Activated naive CD4-positive, alpha-beta T cell treated with anti-CD3 and anti-CD28 coated beads, Interleukin-2, amount 50 U/mL, for 72 hours (primary cell): ENCODE measurements at regions not wholly inside any gene's neighbourhood (a gene's known extent, or its start where the extent isn't known, plus 50 kb on each side); places are given as distances from the start of the nearest gene placed in this dataset.
"Not testable (repeated sequence)": the region's sequence is repeated elsewhere in the genome, so short reads cannot be mapped to it uniquely, and the experiment has no call there.

Experiments used
- ATAC-seq, 2 donors: fragments of 150-1000 bp; cut with Tn5 transposase; 2 replicates each; pipeline ENCODE4 v1.10.0; 2021; ENCODE audit warnings: mild to moderate bottlenecking in 2 of 2, moderate library complexity in 2 of 2
- DNase-seq, 2 donors: peaks; one replicate each; pipeline ENCODE4 v3.0.0; 2021 to 2022; ENCODE audit warnings: low spot score in 2 of 2
- H3K27ac Mint-ChIP-seq, 2 donors: one replicate each; pipeline ENCODE4 v1.8.0; 2022; ENCODE audit warnings: mild to moderate bottlenecking in 2 of 2, mixed read lengths in 2 of 2
- H3K36me3 Mint-ChIP-seq, 2 donors: one replicate each; pipeline ENCODE4 v1.8.0; 2022; ENCODE audit warnings: mixed read lengths in 2 of 2
- H3K9me3 Mint-ChIP-seq, 2 donors: one replicate each; pipeline ENCODE4 v1.8.0; 2022; ENCODE audit warnings: mixed read lengths in 2 of 2

GRCh38 chr1:118322331-118322730 lies 137.3 kb upstream of the SPAG17 start:
- no peak overlapping the region for H3K27ac Mint-ChIP-seq
- peaks cover 10% of the 10 kb centered on the region in 2 donors for H3K9me3 Mint-ChIP-seq
- H3K36me3 Mint-ChIP-seq: no peaks in the 10 kb centered on the region
- ATAC-seq (no peak), DNase-seq (no peak)

- DNase-seq: no peak
- ATAC-seq: no peak
- Mint-ChIP-seq H3K36me3 (no peaks in the 10 kb centered on the region), H3K9me3 (peaks cover 10% of the 10 kb centered on the region in 2 donors), H3K27ac (no peak overlapping the region)
Measured at GRCh38 chr1:118321840-118322239, 136.8 kb upstream of the SPAG17 start.

GRCh38 chr1:118317842-118318614 lies 133.0 kb upstream of the SPAG17 start:
- Mint-ChIP-seq H3K9me3 (peaks cover 10% of the 10 kb centered on the region in 2 donors), H3K36me3 (no peaks in the 10 kb centered on the region), H3K27ac (no peak overlapping the region)
- ATAC-seq (no peak), DNase-seq (no peak)

- H3K27ac Mint-ChIP-seq: no peak overlapping the region
Measured at GRCh38 chr1:118306851-118307250, 121.8 kb upstream of the SPAG17 start.

GRCh38 chr1:118304722-118305359 lies 119.8 kb upstream of the SPAG17 start:
- no peak overlapping the region for H3K27ac Mint-ChIP-seq
- DNase-seq: no peak
- H3K36me3 Mint-ChIP-seq: no peaks in the 10 kb centered on the region
- H3K9me3 Mint-ChIP-seq: peaks cover 0 to 1% of the 10 kb centered on the region in 2 donors
- no peak for ATAC-seq

More at GRCh38 chr1:118306851-118307250, 121.8 kb upstream of the SPAG17 start:
- Mint-ChIP-seq H3K36me3 (no peaks in the 10 kb centered on the region), H3K9me3 (peaks cover 3% of the 10 kb centered on the region in 2 donors)
- DNase-seq: no peak
- ATAC-seq: no peak

- ATAC-seq (no peak), DNase-seq (no peak)
- Mint-ChIP-seq H3K36me3 (no peaks in the 10 kb centered on the region), H3K9me3 (peaks cover 0 to 5% of the 10 kb centered on the region in 2 donors), H3K27ac (no peak overlapping the region)
Measured at GRCh38 chr1:118303534-118303933, 118.5 kb upstream of the SPAG17 start.

- no peak for DNase-seq
- Mint-ChIP-seq H3K27ac (no peak overlapping the region), H3K9me3 (peaks cover 0 to 5% of the 10 kb centered on the region in 2 donors), H3K36me3 (no peaks in the 10 kb centered on the region)
- no peak for ATAC-seq
Measured at GRCh38 chr1:118303064-118303463, 118.0 kb upstream of the SPAG17 start.

- ATAC-seq: no peak
- no peaks in the 10 kb centered on the region for H3K36me3 Mint-ChIP-seq
- no peak for DNase-seq
- no peak overlapping the region for H3K27ac Mint-ChIP-seq
- H3K9me3 Mint-ChIP-seq: peaks cover 0 to 5% of the 10 kb centered on the region in 2 donors
Measured at GRCh38 chr1:118302145-118302544, 117.1 kb upstream of the SPAG17 start.

- Mint-ChIP-seq H3K9me3 (peaks cover 0 to 5% of the 10 kb centered on the region in 2 donors), H3K36me3 (no peaks in the 10 kb centered on the region), H3K27ac (no peak overlapping the region)
- DNase-seq (no peak), ATAC-seq (no peak)
Measured at GRCh38 chr1:118300808-118301207, 115.8 kb upstream of the SPAG17 start.

GRCh38 chr1:118298397-118298796 lies 113.4 kb upstream of the SPAG17 start:
- peaks cover 0 to 5% of the 10 kb centered on the region in 2 donors for H3K9me3 Mint-ChIP-seq
- no peak overlapping the region for H3K27ac Mint-ChIP-seq
- no peak for ATAC-seq
- DNase-seq: no peak
- no peaks in the 10 kb centered on the region for H3K36me3 Mint-ChIP-seq

- ATAC-seq (no peak), DNase-seq (no peak)
- Mint-ChIP-seq H3K36me3 (no peaks in the 10 kb centered on the region), H3K27ac (no peak overlapping the region), H3K9me3 (peaks cover 0 to 5% of the 10 kb centered on the region in 2 donors)
Measured at GRCh38 chr1:118297521-118297920, 112.5 kb upstream of the SPAG17 start.

GRCh38 chr1:118294875-118295642 lies 110.0 kb upstream of the SPAG17 start:
- Mint-ChIP-seq H3K9me3 (peaks cover 0 to 7% of the 10 kb centered on the region in 2 donors), H3K36me3 (no peaks in the 10 kb centered on the region), H3K27ac (no peak overlapping the region)
- DNase-seq (no peak), ATAC-seq (no peak)

GRCh38 chr1:118291661-118292060 lies 106.6 kb upstream of the SPAG17 start:
- peaks cover 0 to 3% of the 10 kb centered on the region in 2 donors for H3K9me3 Mint-ChIP-seq
- ATAC-seq (no peak), DNase-seq (no peak)
- H3K36me3 Mint-ChIP-seq: no peaks in the 10 kb centered on the region
- no peak overlapping the region for H3K27ac Mint-ChIP-seq

GRCh38 chr1:118290571-118290970 lies 105.5 kb upstream of the SPAG17 start:
- H3K36me3 Mint-ChIP-seq: no peaks in the 10 kb centered on the region
- peaks cover 0 to 3% of the 10 kb centered on the region in 2 donors for H3K9me3 Mint-ChIP-seq
- no peak for ATAC-seq
- no peak for DNase-seq
- no peak overlapping the region for H3K27ac Mint-ChIP-seq

GRCh38 chr1:118290046-118290445 lies 105.0 kb upstream of the SPAG17 start:
- peaks cover 0 to 3% of the 10 kb centered on the region in 2 donors for H3K9me3 Mint-ChIP-seq
- H3K27ac Mint-ChIP-seq: no peak overlapping the region
- DNase-seq (no peak), ATAC-seq (no peak)
- H3K36me3 Mint-ChIP-seq: no peaks in the 10 kb centered on the region

GRCh38 chr1:118280656-118281055 lies 95.6 kb upstream of the SPAG17 start:
- DNase-seq, H3K36me3 Mint-ChIP-seq, ATAC-seq, H3K9me3 Mint-ChIP-seq, H3K27ac Mint-ChIP-seq: not testable (repeated sequence)

- no peak for DNase-seq
- Mint-ChIP-seq H3K27ac (no peak overlapping the region), H3K36me3 (no peaks in the 10 kb centered on the region)
Measured at GRCh38 chr1:118275472-118276115, 90.6 kb upstream of the SPAG17 start.

More at GRCh38 chr1:118275472-118276115, 90.6 kb upstream of the SPAG17 start:
- no peak for ATAC-seq
- H3K9me3 Mint-ChIP-seq: peaks cover 0 to 4% of the 10 kb centered on the region in 2 donors
